Loucy (cell line): ENCODE measurements at regions not wholly inside any gene's neighbourhood (a gene's known extent, or its start where the extent isn't known, plus 50 kb on each side); places are given as distances from the start of the nearest gene placed in this dataset.

Experiments
- H2AFZ ChIP-seq: fragments of 200-600 bp; sonication (generic); 2 replicates; pipeline ENCODE4 v1.6.0; 2016; ENCODE audit warnings: antibody characterized with exemption, mild to moderate bottlenecking, low read length, moderate library complexity
- H3F3A ChIP-seq: fragments of 200-600 bp; 2 replicates; pipeline ENCODE4 v1.6.0; 2016; ENCODE audit warnings: antibody characterized with exemption, low read depth, mild to moderate bottlenecking
- H3K27me3 ChIP-seq: fragments of 200-600 bp; sonication (generic); 2 replicates; pipeline ENCODE4 v1.6.1; 2014; ENCODE audit warnings: low read length, mild to moderate bottlenecking; ENCODE audit not compliant: insufficient read depth, poor library complexity, severe bottlenecking
- H3K36me3 ChIP-seq: fragments of 200-600 bp; sonication (generic); 2 replicates; pipeline ENCODE4 v1.6.1; 2016; ENCODE audit warnings: low read length; ENCODE audit not compliant: insufficient read depth
- H3K4me1 ChIP-seq: fragments of 200-600 bp; sonication (generic); 2 replicates; pipeline ENCODE4 v1.5.1; 2014; ENCODE audit warnings: low read length, mild to moderate bottlenecking; ENCODE audit not compliant: insufficient read depth, poor library complexity, severe bottlenecking
- H3K4me2 ChIP-seq: fragments of 200-600 bp; sonication (generic); 2 replicates; pipeline ENCODE4 v1.6.0; 2014; ENCODE audit warnings: antibody characterized with exemption, low read length, low read depth, mild to moderate bottlenecking; ENCODE audit not compliant: poor library complexity, severe bottlenecking
- H3K4me3 ChIP-seq: fragments of 200-600 bp; sonication (generic); 2 replicates; pipeline ENCODE4 v1.5.1; 2014; ENCODE audit warnings: low read length, mild to moderate bottlenecking, mixed read lengths; ENCODE audit not compliant: poor library complexity, severe bottlenecking
- H3K79me2 ChIP-seq: fragments of 200-600 bp; sonication (generic); 2 replicates; pipeline ENCODE4 v1.6.1; 2014; ENCODE audit warnings: low read length; ENCODE audit not compliant: insufficient read depth
- H3K9ac ChIP-seq: fragments of 200-600 bp; sonication (generic); 2 replicates; pipeline ENCODE4 v1.6.0; 2014; ENCODE audit warnings: mild to moderate bottlenecking, low read depth, low read length, moderate library complexity; ENCODE audit not compliant: poor library complexity, severe bottlenecking
- H3K9me2 ChIP-seq: fragments of 200-600 bp; sonication (generic); replicated peaks from 2 replicates; pipeline ENCODE4 v1.6.1; 2016; ENCODE audit warnings: low read depth, low read length, mixed read lengths
- H3K9me3 ChIP-seq: fragments of 200-600 bp; sonication (generic); 2 replicates; pipeline ENCODE4 v1.6.1; 2014; ENCODE audit warnings: mild to moderate bottlenecking, antibody characterized with exemption, low read length, low read depth; ENCODE audit not compliant: insufficient read depth
- H4K20me1 ChIP-seq: fragments of 200-600 bp; sonication (generic); 2 replicates; pipeline ENCODE4 v1.6.0; 2014; ENCODE audit warnings: antibody characterized with exemption, low read length, mild to moderate bottlenecking; ENCODE audit not compliant: insufficient read depth, poor library complexity, severe bottlenecking
- CTCF ChIP-seq: fragments of 200-600 bp; sonication (generic); conservative IDR thresholded peaks from 2 replicates; pipeline ENCODE4 v1.5.1; 2014; ENCODE audit warnings: mild to moderate bottlenecking, antibody characterized with exemption, low read length
- EZH2phosphoT487 ChIP-seq: fragments of 200-600 bp; IDR thresholded peaks from 2 replicates; pipeline ENCODE4 v1.6.1; 2018; ENCODE audit warnings: antibody characterized with exemption, mild to moderate bottlenecking, moderate library complexity, borderline replicate concordance

DNA sequence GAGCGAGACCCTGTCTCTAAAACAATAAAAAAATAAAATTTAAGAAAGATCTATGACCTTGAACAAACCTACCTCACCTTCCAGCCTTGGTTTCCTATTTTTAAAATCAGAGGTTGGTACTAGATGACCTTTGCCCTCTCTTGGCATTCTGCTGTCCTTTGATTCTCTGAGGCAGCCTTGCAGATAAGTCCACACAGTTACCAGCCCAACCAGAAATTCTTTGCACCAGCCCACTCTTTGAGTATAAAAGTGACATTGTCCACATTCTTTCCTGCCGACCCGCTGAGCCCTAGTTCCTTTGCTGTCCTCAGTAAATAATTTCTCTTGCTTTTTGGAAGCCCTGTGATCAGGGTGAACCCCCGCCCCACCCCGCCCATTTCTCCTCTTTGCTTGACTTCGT, 150.4 kb downstream of the PHETA1 start:
- no peak for TF ChIP-seq EZH2phosphoT487
- TF ChIP-seq CTCF = no peak
- H3K27me3 ChIP-seq = no peaks in the 10 kb centered on the region

DNA sequence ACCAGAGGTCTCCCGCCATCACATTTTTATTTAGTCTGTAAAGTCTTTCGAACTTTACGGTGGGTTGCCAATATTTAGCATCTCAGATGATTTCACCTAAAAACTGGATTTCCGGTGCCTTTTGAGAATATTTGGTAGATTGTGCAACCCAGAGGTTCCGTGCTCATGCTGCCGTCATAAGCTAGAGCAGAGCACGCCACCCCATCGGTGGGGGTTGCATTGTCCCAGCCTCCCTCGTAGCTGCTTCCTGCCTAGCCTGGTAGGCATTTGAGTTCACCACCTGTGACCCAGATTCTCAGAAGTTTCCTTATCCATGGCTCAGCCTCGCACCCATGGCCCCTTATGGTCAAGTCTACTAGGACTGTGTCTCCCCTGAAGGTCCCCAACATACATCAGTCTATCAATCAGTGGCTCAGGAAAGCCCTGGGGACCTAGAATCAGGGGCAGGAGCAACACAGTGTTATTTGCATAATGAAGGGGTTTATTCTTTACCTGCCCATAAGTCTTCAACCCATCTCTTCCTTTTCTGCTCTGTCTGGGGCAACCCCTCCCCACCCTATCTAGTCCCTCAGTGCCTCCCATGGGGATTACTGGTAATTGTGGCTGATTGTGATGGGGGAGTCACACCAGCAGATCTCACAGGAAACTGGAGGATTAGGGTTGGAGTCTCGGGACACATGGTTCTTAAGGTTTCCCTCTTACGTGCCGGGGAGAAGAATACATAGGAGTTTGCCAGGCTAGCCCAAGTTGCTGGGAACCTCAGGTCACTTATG, 152.3 kb downstream of the PHETA1 start:
- H3K4me1 ChIP-seq = peaks cover 7% of the 10 kb centered on the region
- H3F3A ChIP-seq = peaks cover 6% of the 10 kb centered on the region; the same call in 1 of the 2 replicates
- H3K4me2 ChIP-seq = no peak overlapping the region
- H3K9me2 ChIP-seq = no peaks in the 10 kb centered on the region
- no peak for TF ChIP-seq EZH2phosphoT487
- TF ChIP-seq CTCF = no peak
- no peaks in the 10 kb centered on the region for H3K36me3 ChIP-seq
- H3K9ac ChIP-seq = no peak overlapping the region
- H2AFZ ChIP-seq = no peak overlapping the region
- no peaks in the 10 kb centered on the region for H4K20me1 ChIP-seq
- H3K4me3 ChIP-seq = no peak overlapping the region
- H3K27me3 ChIP-seq = no peaks in the 10 kb centered on the region
- no peaks in the 10 kb centered on the region for H3K9me3 ChIP-seq
- H3K79me2 ChIP-seq = no peaks in the 10 kb centered on the region

More for the DNA sequence above, 150.4 kb downstream of the PHETA1 start:
- no peak overlapping the region for H3K4me2 ChIP-seq
- H3K36me3 ChIP-seq = no peaks in the 10 kb centered on the region
- no peak overlapping the region for H3K9ac ChIP-seq
- H4K20me1 ChIP-seq = no peaks in the 10 kb centered on the region
- no peak overlapping the region for H3K4me3 ChIP-seq
- no peaks in the 10 kb centered on the region for H3K9me3 ChIP-seq
- H3K9me2 ChIP-seq = no peaks in the 10 kb centered on the region
- H3K4me1 ChIP-seq = peaks cover 12% of the 10 kb centered on the region
- H3K79me2 ChIP-seq = no peaks in the 10 kb centered on the region
- no peak overlapping the region for H2AFZ ChIP-seq
- H3F3A ChIP-seq = peaks cover 14% of the 10 kb centered on the region; the same call in 1 of the 2 replicates

DNA sequence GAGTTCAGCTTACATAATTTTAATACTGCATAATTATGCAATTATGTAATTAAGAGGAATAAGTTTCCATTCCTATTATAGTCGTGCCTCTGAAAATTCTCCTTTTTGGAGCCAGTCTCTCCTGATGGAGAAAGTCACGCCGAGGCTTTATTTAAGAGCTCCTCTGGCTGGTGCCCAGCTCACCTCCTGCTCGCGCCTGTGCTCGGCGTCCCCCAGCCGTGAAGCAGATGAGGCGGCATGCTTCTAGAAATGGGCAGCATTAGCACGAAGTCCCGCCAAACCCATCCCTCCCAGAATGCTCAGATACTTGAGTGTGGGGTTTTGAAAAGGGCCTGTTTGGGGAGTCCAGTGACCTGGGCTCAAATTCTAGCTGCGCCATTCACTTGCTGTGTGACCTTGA, 153.0 kb downstream of the PHETA1 start:
- H3K4me3 ChIP-seq = no peak overlapping the region
- TF ChIP-seq CTCF = no peak
- no peak for TF ChIP-seq EZH2phosphoT487
- no peaks in the 10 kb centered on the region for H4K20me1 ChIP-seq
- H3K4me1 ChIP-seq = peaks cover 6% of the 10 kb centered on the region
- H3K9me2 ChIP-seq = no peaks in the 10 kb centered on the region
- no peaks in the 10 kb centered on the region for H3K79me2 ChIP-seq
- H3K36me3 ChIP-seq = no peaks in the 10 kb centered on the region
- no peak overlapping the region for H3K4me2 ChIP-seq
- no peaks in the 10 kb centered on the region for H3K27me3 ChIP-seq
- H3K9ac ChIP-seq = no peak overlapping the region
- no peak overlapping the region for H2AFZ ChIP-seq
- H3K9me3 ChIP-seq = no peaks in the 10 kb centered on the region
- no peaks in the 10 kb centered on the region for H3F3A ChIP-seq
